Body of pancreas (tissue), 4 donors: ENCODE measurements at regions not wholly inside any gene's neighbourhood (a gene's known extent, or its start where the extent isn't known, plus 50 kb on each side); places are given as distances from the start of the nearest gene placed in this dataset.

ENCODE experiments used
- CTCF ChIP-seq, 7 experiments: fragments of 450-650 bp in 4 of 7; fragments of 200-600 bp in 3 of 7; sonication (generic) in 3 of 7; IDR thresholded peaks; one replicate each; pipeline ENCODE4 v1.5.1; 2016 to 2019; ENCODE audit warnings: antibody characterized with exemption in 7 of 7
- POLR2A ChIP-seq, 3 donors: fragments of 450-650 bp; IDR thresholded peaks; one replicate each; pipeline ENCODE4 v1.6.1; 2016; ENCODE audit warnings: antibody characterized with exemption in 3 of 3, mild to moderate bottlenecking in 2 of 3

GRCh38 chr13:22112956-22113745 lies 442.3 kb downstream of the FGF9 start:
- TF ChIP-seq POLR2A (IDR thresholded peaks at IDR 0.05) (no peak), CTCF (IDR thresholded peaks at IDR 0.05) (no peak)
